HG03103 (cell line): ENCODE measurements at regions not wholly inside any gene's neighbourhood (a gene's known extent, or its start where the extent isn't known, plus 50 kb on each side); places are given as distances from the start of the nearest gene placed in this dataset.

Experiments
- ATAC-seq: cut with Tn5 transposase; IDR thresholded peaks from one replicate; pipeline ENCODE4 v1.9.1; 2021; ENCODE audit warnings: low read depth; ENCODE audit not compliant: unreplicated experiment

- no peak for ATAC-seq
Measured at GRCh38 chr7:118072893-118073674, 110.9 kb upstream of the LSM8 start.

- ATAC-seq = no peak
Measured at GRCh38 chr7:118075936-118076335, 108.0 kb upstream of the LSM8 start.

GRCh38 chr7:118076564-118076963 is 107.4 kb upstream of the LSM8 start:
- no peak for ATAC-seq

DNA sequence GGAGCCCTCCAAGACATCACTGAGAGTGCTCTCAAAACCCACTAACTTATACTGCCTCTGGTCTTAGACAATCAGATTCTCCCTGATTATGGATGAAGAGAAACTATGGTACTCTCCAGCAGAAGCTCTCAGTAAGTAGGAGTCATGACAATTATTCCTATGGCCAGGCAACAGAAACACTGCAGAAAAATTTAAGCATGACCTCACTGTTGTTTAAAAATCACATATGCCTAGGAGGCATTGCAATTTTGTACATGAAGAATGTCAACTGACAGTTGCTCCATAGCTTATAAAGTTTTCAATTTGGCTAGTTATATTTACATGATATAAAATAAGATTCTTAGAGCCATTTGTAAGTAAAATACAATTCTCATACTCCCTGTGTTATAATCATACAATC is 105.9 kb upstream of the LSM8 start:
- no peak for ATAC-seq

- ATAC-seq = no peak
Measured at GRCh38 chr7:118079369-118079768, 104.6 kb upstream of the LSM8 start.

DNA sequence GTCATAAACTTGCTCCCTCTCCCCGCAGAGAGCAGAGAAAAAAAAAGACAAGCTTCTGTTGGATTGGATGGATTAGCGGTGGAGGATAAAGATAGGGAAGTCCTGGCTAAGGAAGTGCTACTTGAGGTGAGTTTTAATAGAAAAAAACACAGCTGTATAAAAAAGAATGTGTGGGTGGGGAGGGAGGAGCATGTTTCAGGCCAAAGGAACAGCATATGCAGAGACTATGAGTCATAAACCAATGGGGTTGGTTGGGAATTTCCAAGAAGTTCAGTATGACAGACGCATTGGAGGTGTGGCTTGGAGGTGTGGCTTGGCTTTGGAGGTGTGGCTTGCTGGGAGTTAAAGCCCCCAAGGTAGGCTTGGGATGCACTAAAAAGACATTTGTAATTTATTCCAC is 103.0 kb upstream of the LSM8 start:
- ATAC-seq = peak; percentile 92

- ATAC-seq = no peak
Measured at GRCh38 chr7:118082506-118082905, 101.5 kb upstream of the LSM8 start.

DNA sequence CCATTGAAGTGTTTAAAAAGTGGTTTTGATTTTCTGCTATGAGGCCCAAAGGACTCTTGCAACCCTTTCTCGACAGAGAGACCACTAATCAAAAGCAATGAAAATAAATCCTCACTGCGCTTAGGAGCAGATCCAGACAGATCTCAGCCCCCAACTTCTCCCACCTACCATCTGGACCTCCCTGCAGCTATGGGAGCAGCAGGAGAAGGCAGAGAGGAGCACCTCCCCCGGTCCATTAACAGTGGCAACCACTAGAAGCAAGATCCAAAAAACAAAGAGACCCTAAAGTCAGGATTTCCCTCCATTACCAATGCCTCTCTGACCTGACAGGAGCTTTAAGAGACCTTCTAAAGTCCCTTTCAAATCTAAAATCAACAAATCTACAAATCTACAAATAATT is 99.0 kb upstream of the LSM8 start:
- no peak for ATAC-seq

DNA sequence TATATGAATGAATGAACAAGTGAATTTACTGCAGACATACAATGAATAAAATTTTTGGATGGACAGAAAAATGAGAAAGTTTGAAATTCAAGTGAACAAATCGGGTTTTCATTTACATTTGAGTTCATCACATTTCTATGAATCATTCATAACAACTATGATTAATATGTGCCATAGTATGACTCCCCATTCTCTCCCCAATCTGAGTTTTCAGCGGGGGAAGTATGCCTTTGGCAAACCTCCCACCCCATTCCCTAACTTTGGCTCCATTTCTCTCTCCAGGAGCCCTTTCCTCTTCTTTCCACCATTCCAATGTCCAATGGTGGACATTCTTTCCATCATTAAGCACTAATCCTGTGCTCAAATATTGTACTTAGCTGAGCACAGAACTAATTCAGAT is 96.8 kb upstream of the LSM8 start:
- no peak for ATAC-seq

- ATAC-seq = no peak
Measured at GRCh38 chr7:118094044-118094443, 89.9 kb upstream of the LSM8 start.

GRCh38 chr7:118104812-118105441 is 79.0 kb upstream of the LSM8 start:
- ATAC-seq = peak; percentile 56

GRCh38 chr7:118109607-118110006 is 74.4 kb upstream of the LSM8 start:
- ATAC-seq = no peak

DNA sequence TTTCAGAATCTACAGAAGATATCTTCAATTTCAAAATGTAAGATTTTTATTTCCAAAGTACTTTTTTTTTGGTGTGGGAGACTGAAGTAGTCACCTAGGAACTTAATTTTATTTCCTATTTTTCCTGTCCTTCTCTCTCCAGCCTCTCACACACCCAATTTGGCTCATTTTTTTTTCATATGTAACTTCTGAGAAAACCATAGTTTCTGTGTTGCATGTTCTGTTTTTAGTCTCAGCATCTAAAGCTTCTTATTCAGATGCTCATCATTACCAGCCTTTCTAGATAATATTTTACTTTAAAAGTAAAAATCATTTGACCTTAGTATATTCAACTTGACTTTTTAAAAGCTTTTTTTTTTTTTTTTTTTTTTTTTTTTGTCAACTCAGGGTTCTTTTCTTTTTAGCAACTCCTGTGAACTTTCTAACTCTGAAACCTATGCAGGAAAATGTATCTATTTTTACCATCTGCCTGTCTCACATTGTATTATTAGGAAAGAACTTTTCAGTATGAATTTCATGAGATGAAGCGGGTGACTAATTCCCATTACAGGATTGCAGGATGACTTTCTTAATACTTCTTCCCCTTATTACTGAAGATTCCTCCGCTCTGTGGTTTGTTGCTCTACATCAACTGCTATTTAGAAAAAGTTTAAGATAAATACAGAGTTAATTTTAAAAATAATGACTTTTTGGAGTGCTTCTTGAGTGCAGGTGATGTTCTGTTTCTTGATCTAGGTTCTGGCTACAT is 73.6 kb upstream of the LSM8 start:
- ATAC-seq = no peak

DNA sequence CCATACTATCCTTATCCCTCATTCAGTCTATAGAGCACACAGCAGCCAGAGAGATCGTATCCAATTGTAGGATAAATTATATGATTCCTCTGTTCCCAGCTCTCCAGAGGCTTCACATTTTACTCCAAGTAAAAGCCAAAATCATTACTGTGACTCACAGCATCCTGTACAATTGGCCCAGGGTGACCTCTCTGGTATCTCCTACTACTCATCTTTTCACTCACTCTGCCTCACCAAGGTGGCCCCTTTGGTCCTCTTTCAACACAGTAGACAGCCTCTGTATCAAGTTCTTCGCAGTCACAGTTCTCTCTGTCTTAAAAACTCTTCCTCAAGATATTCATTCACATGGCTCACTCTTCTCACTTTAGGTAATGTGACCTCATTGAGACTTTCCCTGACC is 72.6 kb upstream of the LSM8 start:
- no peak for ATAC-seq

DNA sequence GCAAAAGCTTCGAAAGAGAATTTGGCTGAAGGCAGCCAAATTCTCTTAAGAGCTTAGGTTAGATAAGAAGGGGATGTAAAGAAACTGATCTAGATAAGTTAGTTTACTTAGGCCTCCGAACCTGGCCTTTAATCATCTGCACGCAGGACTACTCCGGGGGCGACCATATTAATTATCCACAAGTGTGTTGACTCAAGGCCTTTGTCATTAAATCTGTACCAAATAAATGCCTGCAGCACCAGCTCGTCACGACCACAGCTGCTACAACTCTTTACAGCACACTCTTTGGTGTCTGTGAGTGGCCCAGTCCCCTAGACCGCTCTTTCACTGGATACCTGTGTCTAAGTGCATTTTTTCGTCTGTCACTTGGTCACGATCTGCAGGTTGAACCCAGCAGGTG is 69.8 kb upstream of the LSM8 start:
- no peak for ATAC-seq

- ATAC-seq = peak; percentile 94
Measured at GRCh38 chr7:118129041-118129795, 54.7 kb upstream of the LSM8 start.

DNA sequence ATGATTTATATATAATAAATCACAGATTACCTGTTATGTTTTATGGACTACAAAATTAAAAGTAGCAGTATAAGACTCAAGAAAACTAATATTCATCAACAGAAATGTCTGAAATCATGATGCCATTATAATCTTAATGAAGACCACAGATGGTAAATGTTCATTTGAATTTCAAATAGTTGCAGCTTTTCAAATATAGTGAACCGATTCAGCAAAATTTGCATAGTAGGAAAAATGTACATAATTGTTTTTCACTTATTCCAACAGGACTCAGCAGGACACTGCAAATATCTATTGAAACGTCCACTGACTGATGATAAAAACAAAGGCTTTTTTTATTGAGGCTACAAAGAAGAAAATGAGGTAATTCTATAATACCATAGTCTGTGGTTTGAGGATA is 51.2 kb upstream of the LSM8 start:
- no peak for ATAC-seq
